PC-9 (cell line): ENCODE measurements at regions not wholly inside any gene's neighbourhood (a gene's known extent, or its start where the extent isn't known, plus 50 kb on each side); places are given as distances from the start of the nearest gene placed in this dataset.
"Not testable (repeated sequence)": the region's sequence is repeated elsewhere in the genome, so short reads cannot be mapped to it uniquely, and the experiment has no call there.

Experiments
- BruUV-seq: library from RNA; stranded (reverse); fragments of 400-500 nt; replicated peaks from 2 replicates; lab custom pipeline; 2021; lab: Mats Ljungman, UMichigan
- CTCF ChIA-PET: fragments of 300-600 bp; sonication (Branson Sonifier 250); formaldehyde crosslinking; loops from one replicate; lab custom pipeline; 2022; ENCODE audit warnings: antibody characterized with exemption; lab: Charles Lee
- POLR2A ChIA-PET: fragments of 300-600 bp; sonication (Branson Sonifier 250); formaldehyde crosslinking; loops from one replicate; lab custom pipeline; 2022; ENCODE audit warnings: antibody characterized with exemption; ENCODE audit not compliant: unreplicated experiment; lab: Charles Lee
- DNase-seq, 2 experiments: peaks; one replicate each; pipeline versions ENCODE4 v3.0.0 to v3.0.0-alpha.2; 2015 to 2022; ENCODE audit warnings: mixed read lengths in 1 of 2
- H2AFZ ChIP-seq: fragments of 200-600 bp; sonication (generic); 2 replicates; pipeline ENCODE4 v1.8.1; 2017; ENCODE audit warnings: antibody characterized with exemption
- H3F3A ChIP-seq: fragments of 200-600 bp; sonication (generic); 2 replicates; pipeline ENCODE4 v1.8.1; 2017; ENCODE audit warnings: antibody characterized with exemption, mild to moderate bottlenecking, low read depth; ENCODE audit not compliant: insufficient read depth
- H3K27ac ChIP-seq: fragments of 200-600 bp; sonication (generic); 2 replicates; pipeline ENCODE4 v1.6.1; 2016; ENCODE audit warnings: mixed run types
- H3K27me3 ChIP-seq: fragments of 200-600 bp; sonication (generic); 2 replicates; pipeline ENCODE4 v1.6.1; 2016; ENCODE audit warnings: low read depth, mixed run types; ENCODE audit not compliant: insufficient read depth
- H3K36me3 ChIP-seq: fragments of 200-600 bp; sonication (generic); 2 replicates; pipeline ENCODE4 v1.6.1; 2016; ENCODE audit warnings: low read depth, mixed run types
- H3K4me1 ChIP-seq: fragments of 200-600 bp; sonication (generic); replicated peaks from 2 replicates; pipeline ENCODE4 v1.6.1; 2016; ENCODE audit warnings: mixed run types; ENCODE audit not compliant: insufficient read depth
- H3K4me2 ChIP-seq: fragments of 200-600 bp; sonication (generic); 2 replicates; pipeline ENCODE4 v1.6.1; 2017; ENCODE audit warnings: mixed run types
- H3K4me3 ChIP-seq: fragments of 200-600 bp; sonication (generic); 2 replicates; pipeline ENCODE4 v1.6.1; 2016; ENCODE audit warnings: mixed run types
- H3K79me2 ChIP-seq: fragments of 200-600 bp; sonication (generic); 2 replicates; pipeline ENCODE4 v1.6.1; 2017; ENCODE audit warnings: low read depth, mixed run types
- H3K9me2 ChIP-seq: fragments of 200-600 bp; sonication (generic); 2 replicates; pipeline ENCODE4 v1.8.1; 2017; ENCODE audit warnings: mild to moderate bottlenecking; ENCODE audit not compliant: insufficient read depth
- H3K9me3 ChIP-seq: fragments of 200-600 bp; sonication (generic); 2 replicates; pipeline ENCODE4 v1.8.1; 2016; ENCODE audit warnings: low read depth; ENCODE audit not compliant: insufficient read depth
- H4K20me1 ChIP-seq: fragments of 200-600 bp; sonication (generic); 2 replicates; pipeline ENCODE4 v1.8.1; 2017; ENCODE audit not compliant: insufficient read depth
- CTCF ChIP-seq: fragments of 200-600 bp; sonication (generic); conservative IDR thresholded peaks from 2 replicates; pipeline ENCODE4 v1.6.1; 2017; ENCODE audit warnings: mixed run types, antibody characterized with exemption, mild to moderate bottlenecking, moderate library complexity
- EZH2 ChIP-seq: fragments of 200-600 bp; sonication (generic); IDR thresholded peaks from 2 replicates; pipeline ENCODE4 v1.8.0; 2017; ENCODE audit warnings: antibody characterized with exemption, low read depth
- intact Hi-C: fragments of 100-400 bp; cut with micrococcal nuclease; formaldehyde crosslinking; loops from one replicate; pipeline ENCODE4 v1.10.0; 2022; ENCODE audit not compliant: unreplicated experiment

- ChIA-PET POLR2A (no interaction called here), CTCF (no interaction called here)
- H2AFZ ChIP-seq: no peak overlapping the region
- no TSS peak for BruUV-seq
- H3F3A ChIP-seq: no peaks in the 10 kb centered on the region
- H3K4me3 ChIP-seq: no peak overlapping the region
- no peaks in the 10 kb centered on the region; the same call in 1 of the 2 replicates for H3K27me3 ChIP-seq
- no peak overlapping the region for H3K27ac ChIP-seq
- H3K9me2 ChIP-seq: no peaks in the 10 kb centered on the region; the same call in 1 of the 2 replicates
- intact Hi-C loops: no loop called here
- no peaks in the 10 kb centered on the region for H3K79me2 ChIP-seq
- H3K36me3 ChIP-seq: no peaks in the 10 kb centered on the region
- H3K4me1 ChIP-seq: no peaks in the 10 kb centered on the region
- DNase-seq: no peak
- H3K9me3 ChIP-seq: no peaks in the 10 kb centered on the region
- no peak overlapping the region for H3K4me2 ChIP-seq
- TF ChIP-seq EZH2 (no peak), CTCF (no peak)
- H4K20me1 ChIP-seq: no peaks in the 10 kb centered on the region
These were observed 74.5 kb upstream of the NCKAP5 start for GRCh38 chr2:133642791-133643191.

- H3F3A ChIP-seq: no peaks in the 10 kb centered on the region
- H3K79me2 ChIP-seq: no peaks in the 10 kb centered on the region
- H3K4me2 ChIP-seq: no peak overlapping the region
- no peaks in the 10 kb centered on the region for H3K4me1 ChIP-seq
- H3K9me3 ChIP-seq: no peaks in the 10 kb centered on the region
- ChIA-PET CTCF (no interaction called here), POLR2A (no interaction called here)
- BruUV-seq: no TSS peak
- H3K9me2 ChIP-seq: no peaks in the 10 kb centered on the region; the same call in 1 of the 2 replicates
- no peaks in the 10 kb centered on the region for H4K20me1 ChIP-seq
- H3K27ac ChIP-seq: no peak overlapping the region
- no peak overlapping the region for H3K4me3 ChIP-seq
- no peak for TF ChIP-seq CTCF
- TF ChIP-seq EZH2: no peak
- no peak overlapping the region for H2AFZ ChIP-seq
- no peaks in the 10 kb centered on the region for H3K36me3 ChIP-seq
- H3K27me3 ChIP-seq: no peaks in the 10 kb centered on the region; the same call in 1 of the 2 replicates
- intact Hi-C loops: no loop called here
- no peak for DNase-seq
These were observed 75.6 kb upstream of the NCKAP5 start for GRCh38 chr2:133643863-133644262.

GRCh38 chr2:133644846-133645245 lies 76.6 kb upstream of the NCKAP5 start:
- no peaks in the 10 kb centered on the region for H3K79me2 ChIP-seq
- intact Hi-C loops: no loop called here

GRCh38 chr2:133647386-133647785 lies 79.1 kb upstream of the NCKAP5 start:
- H3K79me2 ChIP-seq, H4K20me1 ChIP-seq, CTCF ChIA-PET, H3F3A ChIP-seq, BruUV-seq, H3K27ac ChIP-seq, H3K4me2 ChIP-seq, DNase-seq, H3K9me3 ChIP-seq, POLR2A ChIA-PET, H3K4me3 ChIP-seq, intact Hi-C loops, H3K4me1 ChIP-seq, H3K36me3 ChIP-seq, H3K27me3 ChIP-seq, H2AFZ ChIP-seq, H3K9me2 ChIP-seq: not testable (repeated sequence)

More at GRCh38 chr2:133644846-133645245, 76.6 kb upstream of the NCKAP5 start:
- H3K27ac ChIP-seq: no peak overlapping the region
- no peaks in the 10 kb centered on the region for H4K20me1 ChIP-seq
- no peak overlapping the region for H3K4me2 ChIP-seq
- no peaks in the 10 kb centered on the region; the same call in 1 of the 2 replicates for H3K27me3 ChIP-seq
- no peak overlapping the region for H2AFZ ChIP-seq
- ChIA-PET POLR2A (no interaction called here), CTCF (no interaction called here)
- H3K4me3 ChIP-seq: no peak overlapping the region
- BruUV-seq: no TSS peak
- H3K9me2 ChIP-seq: no peaks in the 10 kb centered on the region; the same call in 1 of the 2 replicates
- DNase-seq: no peak
- no peaks in the 10 kb centered on the region for H3K9me3 ChIP-seq
- H3K4me1 ChIP-seq: no peaks in the 10 kb centered on the region
- no peaks in the 10 kb centered on the region for H3F3A ChIP-seq
- TF ChIP-seq CTCF: no peak
- TF ChIP-seq EZH2: no peak
- no peaks in the 10 kb centered on the region for H3K36me3 ChIP-seq
